ENCODE measurements at regions not wholly inside any gene's neighbourhood (a gene's known extent, or its start where the extent isn't known, plus 50 kb on each side); places are given as distances from the start of the nearest gene placed in this dataset.

DNA sequence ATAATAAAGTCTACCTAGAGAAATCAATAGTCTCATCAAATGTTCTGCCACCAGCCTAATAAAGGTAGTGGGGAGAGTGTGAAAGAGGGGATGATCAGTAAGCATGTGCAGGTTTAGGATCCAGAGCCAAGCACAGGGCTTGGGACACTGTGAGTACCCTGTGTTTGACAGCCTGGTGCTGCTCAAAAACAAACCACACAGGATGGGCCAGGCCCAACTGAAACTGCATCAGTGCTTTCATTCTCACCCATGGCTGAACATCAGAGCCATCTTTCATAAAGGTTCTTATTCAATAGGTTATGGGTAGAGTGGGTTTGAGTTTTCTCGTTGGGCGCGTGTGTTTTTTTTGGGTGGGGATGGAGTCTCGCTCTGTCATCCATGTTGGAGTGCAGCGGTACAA is 87.3 kb upstream of the NHSL1 start:
- no peak for TF ChIP-seq SIN3A (IDR thresholded peaks at IDR 0.05; ENCODE audit: borderline replicate concordance, insufficient read depth, low read length)
- TF ChIP-seq, protein P1, sequence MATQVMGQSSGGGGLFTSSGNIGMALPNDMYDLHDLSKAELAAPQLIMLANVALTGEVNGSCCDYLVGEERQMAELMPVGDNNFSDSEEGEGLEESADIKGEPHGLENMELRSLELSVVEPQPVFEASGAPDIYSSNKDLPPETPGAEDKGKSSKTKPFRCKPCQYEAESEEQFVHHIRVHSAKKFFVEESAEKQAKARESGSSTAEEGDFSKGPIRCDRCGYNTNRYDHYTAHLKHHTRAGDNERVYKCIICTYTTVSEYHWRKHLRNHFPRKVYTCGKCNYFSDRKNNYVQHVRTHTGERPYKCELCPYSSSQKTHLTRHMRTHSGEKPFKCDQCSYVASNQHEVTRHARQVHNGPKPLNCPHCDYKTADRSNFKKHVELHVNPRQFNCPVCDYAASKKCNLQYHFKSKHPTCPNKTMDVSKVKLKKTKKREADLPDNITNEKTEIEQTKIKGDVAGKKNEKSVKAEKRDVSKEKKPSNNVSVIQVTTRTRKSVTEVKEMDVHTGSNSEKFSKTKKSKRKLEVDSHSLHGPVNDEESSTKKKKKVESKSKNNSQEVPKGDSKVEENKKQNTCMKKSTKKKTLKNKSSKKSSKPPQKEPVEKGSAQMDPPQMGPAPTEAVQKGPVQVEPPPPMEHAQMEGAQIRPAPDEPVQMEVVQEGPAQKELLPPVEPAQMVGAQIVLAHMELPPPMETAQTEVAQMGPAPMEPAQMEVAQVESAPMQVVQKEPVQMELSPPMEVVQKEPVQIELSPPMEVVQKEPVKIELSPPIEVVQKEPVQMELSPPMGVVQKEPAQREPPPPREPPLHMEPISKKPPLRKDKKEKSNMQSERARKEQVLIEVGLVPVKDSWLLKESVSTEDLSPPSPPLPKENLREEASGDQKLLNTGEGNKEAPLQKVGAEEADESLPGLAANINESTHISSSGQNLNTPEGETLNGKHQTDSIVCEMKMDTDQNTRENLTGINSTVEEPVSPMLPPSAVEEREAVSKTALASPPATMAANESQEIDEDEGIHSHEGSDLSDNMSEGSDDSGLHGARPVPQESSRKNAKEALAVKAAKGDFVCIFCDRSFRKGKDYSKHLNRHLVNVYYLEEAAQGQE (IDR thresholded peaks at IDR 0.05; ENCODE audit: insufficient read depth in 1 of 2, low read depth in 2 of 2, low read length in 2 of 2) = no peak
- no peak for TF ChIP-seq POLR2AphosphoS5 (IDR thresholded peaks at IDR 0.05; ENCODE audit: low read depth, low read length)
- no peak for TF ChIP-seq TAF1 (IDR thresholded peaks at IDR 0.05; ENCODE audit: borderline replicate concordance, insufficient read depth, low read length)
- no peak for TF ChIP-seq FOXP2 (optimal IDR thresholded peaks at IDR 0.05; ENCODE audit: borderline replicate concordance, extremely low read depth, extremely low read length, insufficient read depth)

DNA sequence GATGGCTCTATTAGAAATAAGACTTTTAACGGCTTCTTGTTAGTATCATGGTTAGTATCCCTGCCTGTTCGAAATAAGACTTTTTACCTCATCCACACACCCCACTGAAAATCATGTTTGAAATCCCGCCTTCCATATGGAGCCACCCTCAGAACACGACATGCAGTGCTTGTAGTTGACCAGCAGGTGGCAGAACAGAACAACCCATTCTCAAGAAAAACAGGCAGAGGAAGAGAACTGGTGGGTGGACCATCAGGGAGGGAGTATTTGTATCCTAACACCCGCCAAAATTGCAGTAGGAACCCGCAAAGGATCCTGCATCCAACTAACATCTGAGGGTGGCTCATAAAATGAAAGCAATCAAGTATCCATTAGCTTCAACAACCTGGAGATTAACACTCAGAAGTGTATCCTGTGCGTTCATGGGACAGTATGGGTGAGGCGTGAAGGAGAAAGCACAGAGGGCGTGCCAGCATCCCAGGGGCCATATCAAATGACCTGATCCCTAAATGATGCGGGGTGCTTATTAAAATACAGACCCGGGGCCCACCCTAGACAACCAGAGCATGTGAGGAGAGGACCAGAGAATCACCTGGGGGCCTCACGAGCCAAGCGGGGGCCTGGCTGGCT is 89.6 kb upstream of the NHSL1 start:
- TF ChIP-seq POLR2AphosphoS5 (IDR thresholded peaks at IDR 0.05; ENCODE audit: low read depth, low read length) = no peak
- TF ChIP-seq FOXP2 (optimal IDR thresholded peaks at IDR 0.05; ENCODE audit: borderline replicate concordance, extremely low read depth, extremely low read length, insufficient read depth) = no peak
- TF ChIP-seq, protein P1 (IDR thresholded peaks at IDR 0.05; ENCODE audit: insufficient read depth in 1 of 2, low read depth in 2 of 2, low read length in 2 of 2) = no peak
- no peak for TF ChIP-seq TAF1 (IDR thresholded peaks at IDR 0.05; ENCODE audit: borderline replicate concordance, insufficient read depth, low read length)
- TF ChIP-seq SIN3A (IDR thresholded peaks at IDR 0.05; ENCODE audit: borderline replicate concordance, insufficient read depth, low read length) = no peak

DNA sequence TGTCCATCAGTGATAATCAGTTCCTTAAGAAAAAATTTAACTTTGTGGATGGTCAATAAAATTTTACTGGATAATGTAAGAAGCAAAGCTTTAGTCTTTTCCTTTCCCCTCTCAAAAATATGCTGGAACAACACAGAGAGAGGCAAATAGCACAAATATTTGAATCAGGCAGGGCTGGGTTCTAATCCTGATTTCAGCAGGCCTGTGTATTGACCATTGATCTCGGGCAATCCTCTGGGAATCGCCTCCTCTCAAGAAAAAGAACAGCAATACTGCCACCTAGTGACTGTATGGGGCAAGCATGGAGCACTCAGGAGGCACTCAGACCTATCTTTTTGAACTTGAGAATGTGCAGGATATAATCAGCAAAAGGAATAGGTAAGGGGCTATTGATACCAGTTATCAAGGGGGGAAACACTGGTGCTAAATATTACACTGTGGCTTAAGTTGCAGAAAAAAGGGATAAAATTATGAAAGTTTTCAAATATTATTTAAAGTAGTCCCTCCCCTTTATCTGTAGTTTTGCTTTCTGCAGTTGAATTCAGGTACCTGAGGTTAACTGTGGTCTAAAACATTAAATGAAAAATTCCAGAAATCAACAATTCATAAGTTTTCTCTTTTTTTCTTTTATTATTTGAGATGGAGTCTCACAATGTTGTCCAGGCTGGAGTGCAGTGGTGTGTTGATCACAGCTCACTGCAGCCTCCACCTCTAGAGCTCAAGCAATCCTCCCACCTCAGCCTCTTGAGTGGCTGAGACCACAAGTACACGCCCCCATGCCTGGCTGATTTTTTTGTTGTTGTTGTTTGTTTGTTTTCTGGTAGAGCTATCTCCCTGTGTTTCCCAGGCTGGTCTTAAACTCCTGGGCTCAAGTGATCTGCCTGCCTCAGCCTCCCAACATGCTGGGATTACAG is 91.8 kb upstream of the NHSL1 start:
- no peak for TF ChIP-seq FOXP2 (optimal IDR thresholded peaks at IDR 0.05; ENCODE audit: borderline replicate concordance, extremely low read depth, extremely low read length, insufficient read depth)
- TF ChIP-seq SIN3A (IDR thresholded peaks at IDR 0.05; ENCODE audit: borderline replicate concordance, insufficient read depth, low read length) = no peak
- no peak for TF ChIP-seq TAF1 (IDR thresholded peaks at IDR 0.05; ENCODE audit: borderline replicate concordance, insufficient read depth, low read length)
- TF ChIP-seq, protein P1 (IDR thresholded peaks at IDR 0.05; ENCODE audit: insufficient read depth in 1 of 2, low read depth in 2 of 2, low read length in 2 of 2) = no peak
- no peak for TF ChIP-seq POLR2AphosphoS5 (IDR thresholded peaks at IDR 0.05; ENCODE audit: low read depth, low read length)

DNA sequence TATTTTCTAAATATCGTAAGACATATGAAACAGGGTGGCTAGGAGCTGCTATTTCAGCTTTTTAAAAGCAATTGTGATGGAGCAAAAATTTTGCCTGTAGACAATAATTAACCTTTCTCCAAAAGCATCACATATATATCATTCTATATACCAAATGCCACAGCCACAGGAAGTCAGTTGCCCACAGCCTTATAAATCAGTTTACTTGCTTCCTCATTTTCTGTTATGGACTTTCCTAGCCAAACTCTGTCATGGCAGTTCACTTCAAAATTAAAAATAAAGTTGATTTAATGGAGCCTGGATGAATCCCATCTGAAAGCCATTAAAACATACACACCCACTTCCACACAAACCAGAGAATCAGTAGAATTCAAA is 93.4 kb upstream of the NHSL1 start:
- TF ChIP-seq SIN3A (IDR thresholded peaks at IDR 0.05; ENCODE audit: borderline replicate concordance, insufficient read depth, low read length) (no peak), FOXP2 (optimal IDR thresholded peaks at IDR 0.05; ENCODE audit: borderline replicate concordance, extremely low read depth, extremely low read length, insufficient read depth) (no peak), POLR2AphosphoS5 (IDR thresholded peaks at IDR 0.05; ENCODE audit: low read depth, low read length) (no peak), TAF1 (IDR thresholded peaks at IDR 0.05; ENCODE audit: borderline replicate concordance, insufficient read depth, low read length) (no peak)
- TF ChIP-seq, protein P1 (IDR thresholded peaks at IDR 0.05; ENCODE audit: insufficient read depth in 1 of 2, low read depth in 2 of 2, low read length in 2 of 2) = no peak

All from PFSK-1 (cell line).